Fibroblast of lung (primary cell): ENCODE measurements at regions not wholly inside any gene's neighbourhood (a gene's known extent, or its start where the extent isn't known, plus 50 kb on each side); places are given as distances from the start of the nearest gene placed in this dataset.
"Not testable (repeated sequence)": the region's sequence is repeated elsewhere in the genome, so short reads cannot be mapped to it uniquely, and the experiment has no call there.

Experiments
- DNase-seq, 2 donors: peaks; one replicate each; pipeline versions ENCODE4 v3.0.0 to v3.0.0-alpha.2; 2010; ENCODE audit warnings: low read depth in 2 of 2
- H2AFZ ChIP-seq: 2 replicates; pipeline ENCODE4 v1.5.1; 2012; ENCODE audit warnings: low read length, control low read depth, inconsistent platforms
- H3K27ac ChIP-seq: 2 replicates; pipeline ENCODE4 v1.5.1; 2011; ENCODE audit warnings: low read length, control low read depth; ENCODE audit not compliant: insufficient read depth
- H3K27me3 ChIP-seq: 2 replicates; pipeline ENCODE4 v1.5.1; 2011; ENCODE audit warnings: mild to moderate bottlenecking, low read length; ENCODE audit not compliant: control insufficient read depth, insufficient read depth
- H3K36me3 ChIP-seq: 2 replicates; pipeline ENCODE4 v1.5.1; 2011; ENCODE audit warnings: low read length; ENCODE audit not compliant: control insufficient read depth, insufficient read depth
- H3K4me1 ChIP-seq: 2 replicates; pipeline ENCODE4 v1.5.1; 2011; ENCODE audit warnings: low read length; ENCODE audit not compliant: control insufficient read depth, insufficient read depth; ENCODE audit errors: extremely low read depth
- H3K4me2 ChIP-seq: 2 replicates; pipeline ENCODE4 v1.5.1; 2011; ENCODE audit warnings: low read length, control low read depth; ENCODE audit not compliant: insufficient read depth; ENCODE audit errors: extremely low read depth
- H3K4me3 ChIP-seq, 4 experiments: fragments of 200-600 bp in 1 of 4; sonication (generic) in 1 of 4; replicated peaks in 1 of 4; 2 replicates each; pipeline ENCODE4 v1.5.1; 2011 to 2016; ENCODE audit warnings: low read length in 4 of 4, low read depth in 3 of 4, mild to moderate bottlenecking in 3 of 4, control low read depth in 2 of 4, inconsistent platforms in 1 of 4, mixed read lengths in 1 of 4; ENCODE audit not compliant: insufficient read depth in 1 of 4; ENCODE audit errors: control extremely low read depth in 1 of 4
- H3K79me2 ChIP-seq: 2 replicates; pipeline ENCODE4 v1.5.1; 2012; ENCODE audit warnings: mild to moderate bottlenecking, low read length, inconsistent platforms; ENCODE audit not compliant: control insufficient read depth, insufficient read depth
- H3K9ac ChIP-seq: 2 replicates; pipeline ENCODE4 v1.5.1; 2011; ENCODE audit warnings: mild to moderate bottlenecking, low read length, control low read depth; ENCODE audit not compliant: insufficient read depth
- H3K9me3 ChIP-seq: 2 replicates; pipeline ENCODE4 v1.5.1; 2012; ENCODE audit warnings: low read depth, low read length; ENCODE audit not compliant: control insufficient read depth, insufficient read depth
- H4K20me1 ChIP-seq: 2 replicates; pipeline ENCODE4 v1.5.1; 2011; ENCODE audit warnings: low read length; ENCODE audit not compliant: control insufficient read depth, insufficient read depth; ENCODE audit errors: extremely low read depth
- CTCF ChIP-seq, 2 donors: IDR thresholded peaks in 1 of 2; conservative IDR thresholded peaks in 1 of 2; 1 replicate in 1 of 2; 2 replicates in 1 of 2; pipeline ENCODE4 v1.5.1; 2011 to 2012; ENCODE audit warnings: low read length in 2 of 2, control low read depth in 1 of 2, inconsistent platforms in 1 of 2, low read depth in 1 of 2, mild to moderate bottlenecking in 1 of 2
- EZH2 ChIP-seq: IDR thresholded peaks from 2 replicates; pipeline ENCODE4 v1.5.1; 2012; ENCODE audit warnings: low read length, control low read depth, mild to moderate bottlenecking; ENCODE audit errors: missing control alignments

- TF ChIP-seq CTCF (conservative IDR thresholded peaks at IDR 0.05 in 1 of 2, IDR thresholded peaks at IDR 0.05 in 1 of 2; ENCODE audit: low read depth in 1 of 2, low read length in 2 of 2) (no peak), EZH2 (no peak)
- H3K4me1 ChIP-seq: no peaks in the 10 kb centered on the region
- H3K9ac ChIP-seq: no peak overlapping the region
- no peaks in the 10 kb centered on the region for H3K79me2 ChIP-seq
- H3K4me3 ChIP-seq: no peak overlapping the region
- DNase-seq: no peak
- no peak overlapping the region for H3K4me2 ChIP-seq
- no peaks in the 10 kb centered on the region for H3K9me3 ChIP-seq
- no peak overlapping the region for H2AFZ ChIP-seq
- no peaks in the 10 kb centered on the region for H3K36me3 ChIP-seq
- no peak overlapping the region for H3K27ac ChIP-seq
- no peaks in the 10 kb centered on the region for H3K27me3 ChIP-seq
- H4K20me1 ChIP-seq: no peaks in the 10 kb centered on the region
These were observed 57.0 kb upstream of the SPP1 start for GRCh38 chr4:87918314-87919058.

GRCh38 chr4:87919304-87919703 is 56.2 kb upstream of the SPP1 start:
- not testable (repeated sequence) for H3K79me2 ChIP-seq, H3K36me3 ChIP-seq, H3K4me3 ChIP-seq, H2AFZ ChIP-seq, H4K20me1 ChIP-seq, H3K4me2 ChIP-seq, H3K27ac ChIP-seq, H3K9ac ChIP-seq, H3K4me1 ChIP-seq, DNase-seq, H3K9me3 ChIP-seq, H3K27me3 ChIP-seq

DNA sequence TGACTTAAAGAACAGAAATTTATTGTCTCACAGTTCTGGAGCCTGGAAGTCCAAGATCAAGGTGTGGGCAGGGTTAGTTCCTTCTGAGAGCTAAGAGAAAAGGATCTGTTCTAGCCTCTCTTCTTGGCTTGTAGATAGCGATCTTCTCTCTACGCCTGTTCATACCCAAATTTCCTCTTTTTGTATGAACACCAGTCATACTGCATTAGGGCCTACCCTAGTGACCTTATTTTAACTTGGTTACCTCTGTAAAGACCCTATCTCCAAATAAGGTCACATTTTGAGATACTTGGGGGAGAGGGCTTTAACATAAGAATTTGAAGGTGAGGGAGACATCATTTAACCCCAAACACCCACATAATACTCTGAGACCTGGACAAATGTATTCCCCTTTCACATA is 55.6 kb upstream of the SPP1 start:
- Histone ChIP-seq H3K4me2 (no peak overlapping the region), H3K9ac (no peak overlapping the region), H3K79me2 (no peaks in the 10 kb centered on the region), H3K27ac (no peak overlapping the region), H2AFZ (no peak overlapping the region), H3K4me1 (no peaks in the 10 kb centered on the region), H4K20me1 (no peaks in the 10 kb centered on the region), H3K9me3 (no peaks in the 10 kb centered on the region), H3K27me3 (no peaks in the 10 kb centered on the region), H3K4me3 (no peak overlapping the region), H3K36me3 (no peaks in the 10 kb centered on the region)
- TF ChIP-seq EZH2 (no peak), CTCF (conservative IDR thresholded peaks at IDR 0.05 in 1 of 2, IDR thresholded peaks at IDR 0.05 in 1 of 2; ENCODE audit: low read depth in 1 of 2, low read length in 2 of 2) (no peak)
- DNase-seq: no peak
